CD4-positive, alpha-beta T cell (primary cell): ENCODE measurements at regions not wholly inside any gene's neighbourhood (a gene's known extent, or its start where the extent isn't known, plus 50 kb on each side); places are given as distances from the start of the nearest gene placed in this dataset.

ENCODE experiments used
- ATAC-seq: fragments of 200-7000 bp; cut with Tn5 transposase; one replicate; pipeline ENCODE4 v1.10.0; 2022; ENCODE audit warnings: mild to moderate bottlenecking; ENCODE audit not compliant: poor library complexity
- CTCF ChIA-PET: fragments of 350-600 bp; sonication (Branson Sonifier 250); formaldehyde crosslinking; loops from one replicate; lab custom pipeline; 2021; ENCODE audit warnings: antibody characterized with exemption, inconsistent platforms; lab: Charles Lee
- POLR2A ChIA-PET: fragments of 350-600 bp; sonication (Branson Sonifier 250); formaldehyde crosslinking; loops from one replicate; lab custom pipeline; 2021; ENCODE audit warnings: antibody characterized with exemption, inconsistent platforms; lab: Charles Lee
- DNase-seq, 14 experiments: peaks; one replicate each; pipeline ENCODE4 v3.0.0-alpha.2; 2013 to 2020; ENCODE audit warnings: mixed read lengths in 2 of 14
- H3K27ac ChIP-seq, 2 donors: one replicate each; pipeline versions ENCODE4 v1.5.1 to v1.7.0; 2013; ENCODE audit warnings: low read length in 2 of 2, low read depth in 1 of 2, mild to moderate bottlenecking in 1 of 2
- H3K27me3 ChIP-seq, 2 experiments: 1 replicate in 1 of 2; 2 replicates in 1 of 2; pipeline versions ENCODE4 v1.6.1 to v1.7.0; 2013; ENCODE audit warnings: low read length in 2 of 2, control low read depth in 1 of 2, mild to moderate bottlenecking in 1 of 2, moderate library complexity in 1 of 2; ENCODE audit not compliant: insufficient read depth in 2 of 2, control insufficient read depth in 1 of 2
- H3K36me3 ChIP-seq: one replicate; pipeline ENCODE4 v1.6.1; 2013; ENCODE audit warnings: low read length, control low read depth; ENCODE audit not compliant: insufficient read depth
- H3K4me1 ChIP-seq: one replicate; pipeline ENCODE4 v1.6.1; 2013; ENCODE audit warnings: low read length, control low read depth; ENCODE audit not compliant: insufficient read depth
- H3K4me3 ChIP-seq: one replicate; pipeline ENCODE4 v1.5.1; 2013; ENCODE audit warnings: mild to moderate bottlenecking, low read length, moderate library complexity
- H3K9me3 ChIP-seq, 2 experiments: 1 replicate in 1 of 2; 2 replicates in 1 of 2; pipeline versions ENCODE4 v1.6.1 to v1.7.0; 2013; ENCODE audit warnings: low read length in 2 of 2, mild to moderate bottlenecking in 2 of 2, control low read depth in 1 of 2, moderate library complexity in 1 of 2; ENCODE audit not compliant: control insufficient read depth in 1 of 2, insufficient read depth in 1 of 2
- H3K27ac Mint-ChIP-seq: one replicate; pipeline ENCODE4 v1.8.0; 2020; ENCODE audit warnings: mixed read lengths
- H3K27me3 Mint-ChIP-seq: one replicate; pipeline ENCODE4 v1.8.0; 2021; ENCODE audit warnings: mixed read lengths
- H3K36me3 Mint-ChIP-seq: one replicate; pipeline ENCODE4 v1.8.0; 2021; ENCODE audit warnings: low read depth, mixed read lengths
- H3K4me1 Mint-ChIP-seq: one replicate; pipeline ENCODE4 v1.8.0; 2021; ENCODE audit warnings: low read depth, mixed read lengths
- H3K4me3 Mint-ChIP-seq: one replicate; pipeline ENCODE4 v1.8.0; 2020; ENCODE audit warnings: mild to moderate bottlenecking, mixed read lengths
- H3K9me3 Mint-ChIP-seq: one replicate; pipeline ENCODE4 v1.8.0; 2020; ENCODE audit warnings: mixed read lengths
- CTCF ChIP-seq: fragments of 200-600 bp; IDR thresholded peaks from one replicate; pipeline ENCODE4 v1.8.0; 2022; ENCODE audit warnings: antibody characterized with exemption, mild to moderate bottlenecking
- intact Hi-C, 2 experiments: fragments of 100-400 bp; cut with DNase I in 1 of 2; cut with micrococcal nuclease in 1 of 2; formaldehyde crosslinking; loops; one replicate each; pipeline versions ENCODE4 v1.15.1 to v1.9.0; 2023 to 2025; cut with DNase I, micrococcal nuclease

GRCh38 chr2:133959066-133959465 lies 294.8 kb upstream of the MGAT5 start:
- ChIA-PET POLR2A (no interaction called here), CTCF (no interaction called here)
- H3K4me3 ChIP-seq: no peak overlapping the region
- Mint-ChIP-seq H3K36me3 (no peaks in the 10 kb centered on the region), H3K27me3 (peaks cover 51% of the 10 kb centered on the region), H3K27ac (no peak overlapping the region), H3K9me3 (no peaks in the 10 kb centered on the region), H3K4me3 (no peak overlapping the region), H3K4me1 (no peaks in the 10 kb centered on the region)
- TF ChIP-seq CTCF: no peak
- ATAC-seq: no peak
- H3K27me3 ChIP-seq: peaks cover 2 to 7% of the 10 kb centered on the region in 2 experiments
- no peaks in the 10 kb centered on the region for H3K9me3 ChIP-seq
- no peak for DNase-seq
- no peaks in the 10 kb centered on the region for H3K36me3 ChIP-seq
- H3K4me1 ChIP-seq: no peaks in the 10 kb centered on the region
- H3K27ac ChIP-seq: no peak overlapping the region
- intact Hi-C loops: no loop called here

- Histone ChIP-seq H3K27ac (no peak overlapping the region), H3K4me1 (no peaks in the 10 kb centered on the region), H3K4me3 (no peak overlapping the region), H3K36me3 (no peaks in the 10 kb centered on the region), H3K27me3 (no peaks in the 10 kb centered on the region), H3K9me3 (no peaks in the 10 kb centered on the region)
- no peak for ATAC-seq
- H3K27ac Mint-ChIP-seq: no peak overlapping the region
- ChIA-PET POLR2A (interaction anchor here (0.6 kb wide), 1 partner anchor 116 kb away, joined by 3 read pairs; no protein-coding TSS in a partner anchor), CTCF (no interaction called here)
- H3K36me3 Mint-ChIP-seq: no peaks in the 10 kb centered on the region
- no peak for DNase-seq
- no peak overlapping the region for H3K4me3 Mint-ChIP-seq
- no peaks in the 10 kb centered on the region for H3K9me3 Mint-ChIP-seq
- intact Hi-C loops: no loop called here
- TF ChIP-seq CTCF: no peak
- H3K27me3 Mint-ChIP-seq: peaks cover 42% of the 10 kb centered on the region
- no peaks in the 10 kb centered on the region for H3K4me1 Mint-ChIP-seq
These were observed 287.1 kb upstream of the MGAT5 start for GRCh38 chr2:133966720-133967304.

- H3K4me3 ChIP-seq: no peak overlapping the region
- ATAC-seq: no peak
- no peaks in the 10 kb centered on the region for H3K27me3 ChIP-seq
- no peaks in the 10 kb centered on the region for H3K36me3 ChIP-seq
- no peaks in the 10 kb centered on the region for H3K4me1 ChIP-seq
- POLR2A ChIA-PET: no interaction called here
- H3K9me3 Mint-ChIP-seq: no peaks in the 10 kb centered on the region
- intact Hi-C loops: no loop called here
- no peak overlapping the region for H3K27ac ChIP-seq
- H3K4me1 Mint-ChIP-seq: no peaks in the 10 kb centered on the region
- peaks cover 39% of the 10 kb centered on the region for H3K27me3 Mint-ChIP-seq
- no peaks in the 10 kb centered on the region for H3K36me3 Mint-ChIP-seq
- no peak overlapping the region for H3K27ac Mint-ChIP-seq
- no peak for TF ChIP-seq CTCF
- no peak for DNase-seq
- H3K9me3 ChIP-seq: no peaks in the 10 kb centered on the region
- H3K4me3 Mint-ChIP-seq: no peak overlapping the region
- CTCF ChIA-PET: no interaction called here
These were observed 286.5 kb upstream of the MGAT5 start for GRCh38 chr2:133967326-133967725.
